BLaER1 treated with 17β-estradiol and CSF1 and Interleukin-3, amounts not matched to agents 10 nM and 100 nM (cell line): ENCODE measurements at regions not wholly inside any gene's neighbourhood (a gene's known extent, or its start where the extent isn't known, plus 50 kb on each side); places are given as distances from the start of the nearest gene placed in this dataset.

Source experiments
- H3K27ac ChIP-seq, 11 experiments: shearing (Covaris generic); formaldehyde crosslinking; 2 replicates each; pipeline ENCODE4 v1.8.1; 2022
- H3K27me3 ChIP-seq, 11 experiments: shearing (Covaris generic); formaldehyde crosslinking; 2 replicates each; pipeline ENCODE4 v1.8.1; 2022
- H3K36me3 ChIP-seq, 11 experiments: shearing (Covaris generic); formaldehyde crosslinking; 2 replicates each; pipeline ENCODE4 v1.8.1; 2022
- H3K4me1 ChIP-seq, 10 experiments: shearing (Covaris generic); formaldehyde crosslinking; 2 replicates each; pipeline ENCODE4 v1.8.1; 2022
- H3K4me2 ChIP-seq, 11 experiments: shearing (Covaris generic); formaldehyde crosslinking; 2 replicates each; pipeline ENCODE4 v1.8.1; 2022
- H3K4me3 ChIP-seq, 10 experiments: shearing (Covaris generic); formaldehyde crosslinking; 2 replicates each; pipeline ENCODE4 v1.8.1; 2022
- H3K9ac ChIP-seq, 11 experiments: shearing (Covaris generic); formaldehyde crosslinking; 2 replicates each; pipeline ENCODE4 v1.8.1; 2022
- H3K9me3 ChIP-seq, 11 experiments: shearing (Covaris generic); formaldehyde crosslinking; replicated peaks in 1 of 11; 2 replicates each; pipeline ENCODE4 v1.8.1; 2022
- H4K20me1 ChIP-seq, 11 experiments: shearing (Covaris generic); formaldehyde crosslinking; 2 replicates each; pipeline ENCODE4 v1.8.1; 2022
- Cebpa-rat ChIP-seq, 11 experiments: shearing (Covaris generic); IDR thresholded peaks; 2 replicates each; pipeline ENCODE4 v1.8.1; 2022

GRCh38 chr10:117729156-117729555 is 186.6 kb downstream of the EMX2 start:
- Histone ChIP-seq H3K4me3 (no peak overlapping the region), H3K4me1 (no peaks in the 10 kb centered on the region), H4K20me1 (no peaks in the 10 kb centered on the region; a peak in 1 of 22 replicates), H3K9me3 (0 out of 22 replicates have a peak, but pooled peaks cover 0 to 10% (median 0%) of the 10 kb centered on the region in 11 experiments), H3K27ac (no peak overlapping the region), H3K9ac (no peak overlapping the region), H3K36me3 (no peaks in the 10 kb centered on the region), H3K27me3 (0 out of 22 replicates have a peak, but pooled peaks cover 0 to 6% (median 0%) of the 10 kb centered on the region in 11 experiments), H3K4me2 (no peak overlapping the region)
- TF ChIP-seq Cebpa-rat (IDR thresholded peaks at IDR 0.05), result no peak

- H3K36me3 ChIP-seq, result no peaks in the 10 kb centered on the region
- no peak for TF ChIP-seq Cebpa-rat (IDR thresholded peaks at IDR 0.05)
- no peak overlapping the region for H3K4me3 ChIP-seq
- H4K20me1 ChIP-seq, result no peaks in the 10 kb centered on the region; a peak in 1 of 22 replicates
- H3K27ac ChIP-seq, result no peak overlapping the region
- H3K9me3 ChIP-seq, result 0 out of 22 replicates have a peak, but pooled peaks cover 0 to 10% (median 0%) of the 10 kb centered on the region in 11 experiments
- H3K27me3 ChIP-seq, result 0 out of 22 replicates have a peak, but pooled peaks cover 0 to 6% (median 0%) of the 10 kb centered on the region in 11 experiments
- no peaks in the 10 kb centered on the region for H3K4me1 ChIP-seq
- H3K9ac ChIP-seq, result no peak overlapping the region
- H3K4me2 ChIP-seq, result no peak overlapping the region
Observed at GRCh38 chr10:117731121-117731791, 188.7 kb downstream of the EMX2 start.

- TF ChIP-seq Cebpa-rat (IDR thresholded peaks at IDR 0.05), result no peak
- H3K27me3 ChIP-seq, result 0 out of 22 replicates have a peak, but pooled peaks cover 0 to 6% (median 0%) of the 10 kb centered on the region in 11 experiments
- no peak overlapping the region for H3K4me3 ChIP-seq
- no peaks in the 10 kb centered on the region for H3K36me3 ChIP-seq
- H3K27ac ChIP-seq, result no peak overlapping the region
- H4K20me1 ChIP-seq, result no peaks in the 10 kb centered on the region
- H3K4me2 ChIP-seq, result no peak overlapping the region
- no peaks in the 10 kb centered on the region for H3K9me3 ChIP-seq
- no peak overlapping the region for H3K9ac ChIP-seq
- H3K4me1 ChIP-seq, result peaks cover 0 to 8% (median 0%) of the 10 kb centered on the region in 10 experiments; a peak in 2 of 20 replicates
Observed at GRCh38 chr10:117734731-117735405, 192.3 kb downstream of the EMX2 start.

GRCh38 chr10:117736655-117737054 is 194.1 kb downstream of the EMX2 start:
- no peak overlapping the region for H3K4me2 ChIP-seq
- H4K20me1 ChIP-seq, result no peaks in the 10 kb centered on the region
- H3K36me3 ChIP-seq, result no peaks in the 10 kb centered on the region
- peaks cover 0 to 8% (median 0%) of the 10 kb centered on the region in 10 experiments; a peak in 2 of 20 replicates for H3K4me1 ChIP-seq
- no peak overlapping the region for H3K4me3 ChIP-seq
- no peak for TF ChIP-seq Cebpa-rat (IDR thresholded peaks at IDR 0.05)
- no peaks in the 10 kb centered on the region for H3K9me3 ChIP-seq
- H3K27me3 ChIP-seq, result 0 out of 22 replicates have a peak, but pooled peaks cover 0 to 6% (median 0%) of the 10 kb centered on the region in 11 experiments
- no peak overlapping the region for H3K9ac ChIP-seq
- H3K27ac ChIP-seq, result no peak overlapping the region

- H3K27ac ChIP-seq, result no peak overlapping the region
- no peaks in the 10 kb centered on the region for H3K36me3 ChIP-seq
- no peak overlapping the region for H3K4me3 ChIP-seq
- no peak overlapping the region for H3K4me2 ChIP-seq
- no peak for TF ChIP-seq Cebpa-rat (IDR thresholded peaks at IDR 0.05)
- H3K9ac ChIP-seq, result no peak overlapping the region
- H3K9me3 ChIP-seq, result no peaks in the 10 kb centered on the region
- H3K27me3 ChIP-seq, result no peaks in the 10 kb centered on the region
- H4K20me1 ChIP-seq, result no peaks in the 10 kb centered on the region
- H3K4me1 ChIP-seq, result peaks cover 0 to 8% (median 0%) of the 10 kb centered on the region in 10 experiments; a peak in 2 of 20 replicates
Observed at GRCh38 chr10:117740088-117740487, 197.5 kb downstream of the EMX2 start.

- Histone ChIP-seq H3K4me3 (no peak overlapping the region), H3K9me3 (no peaks in the 10 kb centered on the region), H3K27me3 (no peaks in the 10 kb centered on the region), H3K36me3 (no peaks in the 10 kb centered on the region), H3K4me1 (peaks cover 0 to 8% (median 0%) of the 10 kb centered on the region in 10 experiments; a peak in 2 of 20 replicates), H3K9ac (no peak overlapping the region), H3K4me2 (no peak overlapping the region), H4K20me1 (no peaks in the 10 kb centered on the region), H3K27ac (no peak overlapping the region)
- TF ChIP-seq Cebpa-rat (IDR thresholded peaks at IDR 0.05), result no peak
Observed at GRCh38 chr10:117740691-117741222, 198.2 kb downstream of the EMX2 start.

GRCh38 chr10:117741524-117741923 is 199.0 kb downstream of the EMX2 start:
- Histone ChIP-seq H4K20me1 (no peaks in the 10 kb centered on the region), H3K4me3 (no peak overlapping the region), H3K27ac (no peak overlapping the region), H3K4me1 (peaks cover 0 to 8% (median 0%) of the 10 kb centered on the region in 10 experiments; a peak in 2 of 20 replicates), H3K36me3 (no peaks in the 10 kb centered on the region), H3K9me3 (no peaks in the 10 kb centered on the region), H3K4me2 (no peak overlapping the region), H3K27me3 (no peaks in the 10 kb centered on the region), H3K9ac (no peak overlapping the region)
- no peak for TF ChIP-seq Cebpa-rat (IDR thresholded peaks at IDR 0.05)

GRCh38 chr10:117743509-117743908 is 201.0 kb downstream of the EMX2 start:
- no peak overlapping the region for H3K4me3 ChIP-seq
- no peak for TF ChIP-seq Cebpa-rat (IDR thresholded peaks at IDR 0.05)
- H3K27me3 ChIP-seq, result no peaks in the 10 kb centered on the region
- no peak overlapping the region for H3K9ac ChIP-seq
- H3K27ac ChIP-seq, result no peak overlapping the region
- H3K36me3 ChIP-seq, result no peaks in the 10 kb centered on the region
- H3K4me2 ChIP-seq, result no peak overlapping the region
- H3K4me1 ChIP-seq, result no peaks in the 10 kb centered on the region
- no peaks in the 10 kb centered on the region for H3K9me3 ChIP-seq
- H4K20me1 ChIP-seq, result no peaks in the 10 kb centered on the region

- TF ChIP-seq Cebpa-rat (IDR thresholded peaks at IDR 0.05), result no peak
- Histone ChIP-seq H3K27ac (no peak overlapping the region), H3K4me2 (no peak overlapping the region), H3K9me3 (no peaks in the 10 kb centered on the region), H4K20me1 (no peaks in the 10 kb centered on the region), H3K4me3 (no peak overlapping the region), H3K36me3 (no peaks in the 10 kb centered on the region), H3K4me1 (no peaks in the 10 kb centered on the region), H3K27me3 (no peaks in the 10 kb centered on the region), H3K9ac (no peak overlapping the region)
Observed at GRCh38 chr10:117745301-117745700, 202.8 kb downstream of the EMX2 start.
